Ovary (tissue), 3 donors: ENCODE measurements at regions not wholly inside any gene's neighbourhood (a gene's known extent, or its start where the extent isn't known, plus 50 kb on each side); places are given as distances from the start of the nearest gene placed in this dataset.

ENCODE experiments used
- CTCF ChIP-seq, 3 donors: fragments of 450-650 bp in 2 of 3; fragments of 200-600 bp in 1 of 3; IDR thresholded peaks; one replicate each; pipeline versions ENCODE4 v1.5.1 to v1.8.0; 2016 to 2022; ENCODE audit warnings: antibody characterized with exemption in 3 of 3, mild to moderate bottlenecking in 1 of 3
- POLR2A ChIP-seq: fragments of 450-650 bp; IDR thresholded peaks from one replicate; pipeline ENCODE4 v1.6.1; 2017; ENCODE audit warnings: antibody characterized with exemption, mild to moderate bottlenecking, moderate library complexity
- donor health status: DM: no; HTN: no; CAD: no.

GRCh38 chr21:35672313-35672712, 388.0 kb downstream of the SETD4 start:
- TF ChIP-seq POLR2A: no peak
- TF ChIP-seq CTCF (IDR thresholded peaks at IDR 0.05): no peak
